Heart right ventricle (tissue), 16 donors: ENCODE measurements at regions not wholly inside any gene's neighbourhood (a gene's known extent, or its start where the extent isn't known, plus 50 kb on each side); places are given as distances from the start of the nearest gene placed in this dataset.

Experiments
- ATAC-seq, 8 donors: fragments of 200-7000 bp; cut with Tn5 transposase; one replicate each; pipeline ENCODE4 v1.9.1; 2020; ENCODE audit warnings: mild to moderate bottlenecking in 8 of 8, moderate library complexity in 8 of 8, moderate number of reproducible peaks in 1 of 8
- DNase-seq, 2 donors: peaks; one replicate each; pipeline ENCODE4 v3.0.0-alpha.2; 2020
- H3K27ac ChIP-seq, 10 donors: fragments of 200-600 bp; sonication (generic) in 2 of 10; one replicate each; pipeline versions ENCODE4 v1.5.0 to v1.8.0; 2020 to 2022; ENCODE audit warnings: mild to moderate bottlenecking in 3 of 10
- H3K27me3 ChIP-seq, 7 donors: fragments of 200-600 bp; one replicate each; pipeline ENCODE4 v1.8.0; 2021 to 2022; ENCODE audit warnings: mild to moderate bottlenecking in 2 of 7
- H3K36me3 ChIP-seq, 9 donors: fragments of 200-600 bp; sonication (generic) in 1 of 9; one replicate each; pipeline versions ENCODE4 v1.5.0 to v1.8.0; 2020 to 2022; ENCODE audit warnings: mild to moderate bottlenecking in 2 of 9
- H3K4me1 ChIP-seq, 9 donors: fragments of 200-600 bp; sonication (generic) in 1 of 9; one replicate each; pipeline versions ENCODE4 v1.5.0 to v1.8.0; 2020 to 2022; ENCODE audit warnings: mild to moderate bottlenecking in 4 of 9
- H3K4me3 ChIP-seq, 10 donors: fragments of 200-600 bp; sonication (generic) in 2 of 10; one replicate each; pipeline versions ENCODE4 v1.5.0 to v1.8.0; 2020 to 2022; ENCODE audit warnings: mild to moderate bottlenecking in 7 of 10, moderate library complexity in 2 of 10
- H3K9me3 ChIP-seq, 11 donors: fragments of 200-600 bp in 10 of 11; sonication (generic) in 2 of 11; one replicate each; pipeline versions ENCODE4 v1.5.0 to v1.8.0; 2013 to 2022; ENCODE audit warnings: mild to moderate bottlenecking in 2 of 11, control low read depth in 1 of 11, moderate library complexity in 1 of 11
- WGBS, 2 donors: extraction: QIAGEN DNeasy Blood & Tissue Kit; methylation state at CpG; one replicate each; pipeline ENCODE4 v1.1.7; 2013; ENCODE audit warnings: inconsistent platforms in 1 of 2; 5-methylcytosine and 5-hydroxymethylcytosine counted together
- intact Hi-C, 10 donors: fragments of 100-400 bp; cut with DNase I; formaldehyde crosslinking; loops; one replicate each; pipeline versions ENCODE4 v1.11.1 to v1.14.2; 2022
- TF ChIP-seq, protein P1 (sequence below), 9 donors: fragments of 200-600 bp; sonication (generic) in 2 of 9; IDR thresholded peaks; one replicate each; pipeline versions ENCODE4 v1.5.0 to v1.8.0; 2021 to 2022; ENCODE audit warnings: antibody characterized with exemption in 9 of 9, mild to moderate bottlenecking in 5 of 9, moderate library complexity in 1 of 9
- donor health status: Arrhythmogenic right ventricular cardiomyopathy.
- donor health status: ischemic (EF 13 %, LVEDD 7.1; RV severe dilation, severe dysfunction).
- donor health status: healthy with polysubstance abuse.
- donor health status: DM: no; HTN: yes; CAD: no.
- donor health status: DM: no; HTN: no; CAD: no.
- donor health status: ischemic (EF 25% LVEDD 6.9; RV normal size, moderate dysfunction).
- donor health status: ischemic (EF 25% LVEDD 5.7; RV mildly dilated, moderate dysfunction).
- donor health status: healthy.
- donor health status: DM: yes; HTN: yes; CAD: no.
- donor health status: Ischemic cardiomyopathy.
- donor health status: ischemic (EF 35%, LVEDD 5.7; RV mildly dilated, moderate dysfunction).
- donor health status: nonischemic (EF 11% LVEDD 7.7; RV severe dilation, severe dysfunction).
- donor health status: DM: yes; HTN: yes; CAD: no.
- donor health status: PGD.
- donor health status: ischemic (EF 29% LVEDD 5.4; RV normal size, mild dysfunction).
- donor health status: nonischemic (EF 23%, LVEDD 6.1; RV moderate dilation, normal function).

- H3K4me3 ChIP-seq, result no peak overlapping the region
- peaks cover 9 to 53% (median 23%) of the 10 kb centered on the region in 9 donors for H3K4me1 ChIP-seq
- 58 to 62% methylated on average over 19 of the region's 19 CpGs for WGBS, 2 donors
- no peak overlapping the region for H3K27ac ChIP-seq
- H3K27me3 ChIP-seq, result peaks cover 0 to 5% (median 0%) of the 10 kb centered on the region in 7 donors
- ATAC-seq (peak; percentile 57 to 80 (median 73)), DNase-seq (peak; percentile 51 to 63)
- no peaks in the 10 kb centered on the region for H3K36me3 ChIP-seq
- TF ChIP-seq, protein P1, sequence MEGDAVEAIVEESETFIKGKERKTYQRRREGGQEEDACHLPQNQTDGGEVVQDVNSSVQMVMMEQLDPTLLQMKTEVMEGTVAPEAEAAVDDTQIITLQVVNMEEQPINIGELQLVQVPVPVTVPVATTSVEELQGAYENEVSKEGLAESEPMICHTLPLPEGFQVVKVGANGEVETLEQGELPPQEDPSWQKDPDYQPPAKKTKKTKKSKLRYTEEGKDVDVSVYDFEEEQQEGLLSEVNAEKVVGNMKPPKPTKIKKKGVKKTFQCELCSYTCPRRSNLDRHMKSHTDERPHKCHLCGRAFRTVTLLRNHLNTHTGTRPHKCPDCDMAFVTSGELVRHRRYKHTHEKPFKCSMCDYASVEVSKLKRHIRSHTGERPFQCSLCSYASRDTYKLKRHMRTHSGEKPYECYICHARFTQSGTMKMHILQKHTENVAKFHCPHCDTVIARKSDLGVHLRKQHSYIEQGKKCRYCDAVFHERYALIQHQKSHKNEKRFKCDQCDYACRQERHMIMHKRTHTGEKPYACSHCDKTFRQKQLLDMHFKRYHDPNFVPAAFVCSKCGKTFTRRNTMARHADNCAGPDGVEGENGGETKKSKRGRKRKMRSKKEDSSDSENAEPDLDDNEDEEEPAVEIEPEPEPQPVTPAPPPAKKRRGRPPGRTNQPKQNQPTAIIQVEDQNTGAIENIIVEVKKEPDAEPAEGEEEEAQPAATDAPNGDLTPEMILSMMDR (IDR thresholded peaks at IDR 0.05), result peak; percentile 64 to 90 (median 86)
- no peaks in the 10 kb centered on the region for H3K9me3 ChIP-seq
- intact Hi-C loops, result loop anchor here in 2 of 10 donors (10.0 kb wide), 2 partner anchors 78 to 288 kb away; no protein-coding TSS in a partner anchor
Measured at GRCh38 chr16:85316321-85316919, 204.1 kb upstream of the CIBAR2 start.

GRCh38 chr16:85316944-85317343, 204.7 kb upstream of the CIBAR2 start:
- DNase-seq (no peak), ATAC-seq (no peak)
- Histone ChIP-seq H3K4me3 (no peak overlapping the region), H3K27ac (no peak overlapping the region), H3K27me3 (no peaks in the 10 kb centered on the region), H3K9me3 (no peaks in the 10 kb centered on the region), H3K4me1 (peaks cover 11 to 55% (median 25%) of the 10 kb centered on the region in 9 donors), H3K36me3 (no peaks in the 10 kb centered on the region)
- WGBS, 2 donors, result 69 to 76% methylated on average over 9 of the region's 9 CpGs
- intact Hi-C loops, result loop anchor here in 2 of 10 donors (10.0 kb wide), 2 partner anchors 78 to 288 kb away; no protein-coding TSS in a partner anchor
- TF ChIP-seq, protein P1 (IDR thresholded peaks at IDR 0.05), result no peak

DNA sequence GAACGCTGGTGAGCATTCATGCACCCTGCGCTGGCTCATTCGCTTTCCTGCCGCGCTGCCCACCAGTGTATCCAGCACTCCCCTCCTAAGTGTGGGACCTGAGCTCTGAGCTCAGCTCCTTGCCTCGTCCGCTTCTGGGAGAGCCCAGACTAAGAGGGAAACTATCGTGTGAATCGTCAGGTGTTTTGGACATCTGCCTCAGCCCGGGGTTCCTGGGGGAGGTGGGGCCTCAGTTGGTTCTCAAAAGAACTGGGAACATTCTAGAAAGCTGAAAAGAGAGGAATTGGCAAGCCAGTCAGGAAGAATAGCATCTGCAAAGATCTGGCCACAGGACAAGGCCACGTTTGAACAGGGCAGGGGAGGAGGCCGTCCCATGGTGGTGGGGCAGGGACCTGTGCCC, 205.4 kb upstream of the CIBAR2 start:
- H3K27ac ChIP-seq, result no peak overlapping the region
- no peaks in the 10 kb centered on the region for H3K27me3 ChIP-seq
- intact Hi-C loops, result loop anchor here in 2 of 10 donors (10.0 kb wide), 2 partner anchors 77 to 287 kb away; no protein-coding TSS in a partner anchor
- WGBS, 2 donors, result 84 to 89% methylated on average over 12 of the region's 12 CpGs
- H3K4me1 ChIP-seq, result peaks cover 16 to 61% (median 32%) of the 10 kb centered on the region in 9 donors
- no peak overlapping the region for H3K4me3 ChIP-seq
- H3K9me3 ChIP-seq, result no peaks in the 10 kb centered on the region
- TF ChIP-seq, protein P1 (IDR thresholded peaks at IDR 0.05), result no peak
- H3K36me3 ChIP-seq, result no peaks in the 10 kb centered on the region
- DNase-seq, result no peak
- ATAC-seq, result no peak

- DNase-seq, result no peak
- peaks cover 17 to 56% (median 31%) of the 10 kb centered on the region in 9 donors for H3K4me1 ChIP-seq
- H3K9me3 ChIP-seq, result peaks cover 0 to 3% (median 0%) of the 10 kb centered on the region in 11 donors
- 94% methylated on average over 24 of the region's 24 CpGs for WGBS, 2 donors
- TF ChIP-seq, protein P1 (IDR thresholded peaks at IDR 0.05), result no peak
- no peak for ATAC-seq
- no peak overlapping the region for H3K27ac ChIP-seq
- H3K36me3 ChIP-seq, result no peaks in the 10 kb centered on the region
- intact Hi-C loops, result loop anchor here in 2 of 10 donors (10.0 kb wide), 2 partner anchors 75 to 285 kb away; no protein-coding TSS in a partner anchor
- H3K4me3 ChIP-seq, result no peak overlapping the region
- no peaks in the 10 kb centered on the region for H3K27me3 ChIP-seq
Measured at GRCh38 chr16:85319208-85319983, 207.1 kb upstream of the CIBAR2 start.
